Glutamatergic neuron (in vitro differentiated cells): ENCODE measurements at regions not wholly inside any gene's neighbourhood (a gene's known extent, or its start where the extent isn't known, plus 50 kb on each side); places are given as distances from the start of the nearest gene placed in this dataset.

Experiments used
- DNase-seq: peaks from one replicate; pipeline ENCODE4 v3.0.0; 2022
- H3K27ac Mint-ChIP-seq: one replicate; pipeline ENCODE4 v1.8.0; 2020; ENCODE audit warnings: mild to moderate bottlenecking, mixed read lengths, inconsistent platforms; ENCODE audit not compliant: unreplicated experiment
- H3K27me3 Mint-ChIP-seq: one replicate; pipeline ENCODE4 v1.8.0; 2020; ENCODE audit warnings: mild to moderate bottlenecking, moderate library complexity, mixed read lengths, inconsistent platforms; ENCODE audit not compliant: unreplicated experiment
- H3K36me3 Mint-ChIP-seq: one replicate; pipeline ENCODE4 v1.8.0; 2020; ENCODE audit warnings: mild to moderate bottlenecking, mixed read lengths, inconsistent platforms; ENCODE audit not compliant: unreplicated experiment
- H3K4me1 Mint-ChIP-seq: one replicate; pipeline ENCODE4 v1.8.0; 2020; ENCODE audit warnings: mild to moderate bottlenecking, low read depth, mixed read lengths, inconsistent platforms; ENCODE audit not compliant: unreplicated experiment
- H3K4me3 Mint-ChIP-seq: one replicate; pipeline ENCODE4 v1.8.0; 2020; ENCODE audit warnings: mild to moderate bottlenecking, mixed read lengths, inconsistent platforms; ENCODE audit not compliant: unreplicated experiment
- H3K9me3 Mint-ChIP-seq: one replicate; pipeline ENCODE4 v1.8.0; 2020; ENCODE audit warnings: mild to moderate bottlenecking, moderate library complexity, mixed read lengths, inconsistent platforms; ENCODE audit not compliant: unreplicated experiment
- CTCF ChIP-seq: fragments of 200-600 bp; sonication (generic); IDR thresholded peaks from one replicate; pipeline ENCODE4 v1.5.0; 2021; ENCODE audit not compliant: partially characterized antibody, unreplicated experiment

GRCh38 chr4:100109921-100110320, 80.3 kb downstream of the DDIT4L start:
- DNase-seq, result no peak
- no peaks in the 10 kb centered on the region for H3K36me3 Mint-ChIP-seq
- TF ChIP-seq CTCF, result no peak
- H3K27ac Mint-ChIP-seq, result peak overlapping the region; percentile 3
- H3K4me1 Mint-ChIP-seq, result no peaks in the 10 kb centered on the region
- no peak overlapping the region for H3K4me3 Mint-ChIP-seq
- peaks cover 3% of the 10 kb centered on the region for H3K9me3 Mint-ChIP-seq
- H3K27me3 Mint-ChIP-seq, result no peaks in the 10 kb centered on the region

GRCh38 chr4:100108869-100109268, 81.4 kb downstream of the DDIT4L start:
- no peak for TF ChIP-seq CTCF
- Mint-ChIP-seq H3K27ac (no peak overlapping the region), H3K27me3 (no peaks in the 10 kb centered on the region), H3K9me3 (peaks cover 3% of the 10 kb centered on the region), H3K36me3 (no peaks in the 10 kb centered on the region), H3K4me1 (no peaks in the 10 kb centered on the region), H3K4me3 (no peak overlapping the region)
- DNase-seq, result no peak

- no peak overlapping the region for H3K27ac Mint-ChIP-seq
Observed at GRCh38 chr4:100106982-100107381, 83.3 kb downstream of the DDIT4L start.

DNA sequence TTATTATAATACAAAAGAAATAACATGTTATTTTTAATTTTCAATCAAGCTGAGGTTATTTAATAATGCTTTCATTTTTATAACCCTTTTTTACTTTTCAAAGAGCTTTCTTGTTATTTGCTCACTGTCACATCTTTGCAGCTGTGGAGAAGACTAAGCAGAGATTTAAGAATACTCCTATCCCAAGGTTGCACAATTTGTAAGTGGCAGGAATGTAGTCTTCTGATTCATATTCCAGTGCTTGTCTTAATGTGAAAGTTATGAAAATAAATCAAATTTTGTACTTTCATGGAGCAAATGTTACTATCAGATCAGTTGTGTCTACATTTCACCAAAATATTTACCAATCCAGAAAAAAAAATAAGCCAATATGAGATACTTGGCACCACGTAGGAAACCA, 86.6 kb downstream of the DDIT4L start:
- Mint-ChIP-seq H3K36me3 (no peaks in the 10 kb centered on the region), H3K4me3 (no peak overlapping the region), H3K4me1 (no peaks in the 10 kb centered on the region), H3K27me3 (no peaks in the 10 kb centered on the region), H3K9me3 (peaks cover 3% of the 10 kb centered on the region), H3K27ac (no peak overlapping the region)
- no peak for TF ChIP-seq CTCF
- no peak for DNase-seq

More at GRCh38 chr4:100106982-100107381, 83.3 kb downstream of the DDIT4L start:
- no peak for TF ChIP-seq CTCF
- no peaks in the 10 kb centered on the region for H3K27me3 Mint-ChIP-seq
- DNase-seq, result no peak
- no peaks in the 10 kb centered on the region for H3K4me1 Mint-ChIP-seq
- no peak overlapping the region for H3K4me3 Mint-ChIP-seq
- H3K9me3 Mint-ChIP-seq, result peaks cover 3% of the 10 kb centered on the region
- no peaks in the 10 kb centered on the region for H3K36me3 Mint-ChIP-seq

DNA sequence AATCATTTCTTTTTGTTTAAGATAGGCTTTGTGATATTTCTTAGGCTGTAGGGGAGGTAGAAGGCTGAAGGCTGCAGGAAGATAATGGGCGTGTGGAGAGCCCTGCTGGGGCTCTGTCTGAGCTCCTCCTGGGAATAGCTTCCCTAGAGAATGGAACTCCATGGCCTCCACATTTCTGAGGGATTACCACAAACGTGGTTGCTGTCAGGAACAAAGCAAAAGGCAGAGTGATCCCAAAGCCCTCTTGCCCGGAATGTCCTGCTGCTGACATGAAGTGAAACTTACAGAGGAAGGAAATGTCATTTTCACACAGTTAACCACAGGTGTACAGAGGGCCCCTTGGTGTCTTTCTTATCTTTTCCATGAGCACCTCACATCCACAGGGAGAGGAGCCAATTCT, 89.3 kb downstream of the DDIT4L start:
- DNase-seq, result no peak
- no peak overlapping the region for H3K4me3 Mint-ChIP-seq
- H3K4me1 Mint-ChIP-seq, result no peaks in the 10 kb centered on the region
- H3K9me3 Mint-ChIP-seq, result no peaks in the 10 kb centered on the region
- H3K36me3 Mint-ChIP-seq, result no peaks in the 10 kb centered on the region
- no peaks in the 10 kb centered on the region for H3K27me3 Mint-ChIP-seq
- H3K27ac Mint-ChIP-seq, result no peak overlapping the region
- no peak for TF ChIP-seq CTCF
